Lung (tissue), 11 donors: ENCODE measurements at regions not wholly inside any gene's neighbourhood (a gene's known extent, or its start where the extent isn't known, plus 50 kb on each side); places are given as distances from the start of the nearest gene placed in this dataset.

Experiments used
- ATAC-seq: fragments of 200-7000 bp; cut with Tn5 transposase; one replicate; pipeline ENCODE4 v1.9.1; 2020; ENCODE audit warnings: moderate number of reproducible peaks; ENCODE audit not compliant: insufficient read depth, low FRiP score
- DNase-seq, 3 donors: peaks; one replicate each; pipeline ENCODE4 v3.0.0-alpha.2; 2013 to 2017
- H3K27ac ChIP-seq, 2 donors: one replicate each; pipeline ENCODE4 v1.5.1; 2013; ENCODE audit warnings: mild to moderate bottlenecking in 2 of 2, moderate library complexity in 2 of 2, control low read depth in 1 of 2, inconsistent platforms in 1 of 2, low read depth in 1 of 2, low read length in 1 of 2
- H3K27me3 ChIP-seq, 3 donors: one replicate each; pipeline ENCODE4 v1.5.1; 2013; ENCODE audit warnings: low read length in 2 of 3; ENCODE audit not compliant: control insufficient read depth in 3 of 3, insufficient read depth in 3 of 3
- H3K36me3 ChIP-seq, 4 donors: one replicate each; pipeline ENCODE4 v1.5.1; 2013; ENCODE audit warnings: low read length in 4 of 4, mild to moderate bottlenecking in 1 of 4, moderate library complexity in 1 of 4; ENCODE audit not compliant: control insufficient read depth in 4 of 4, insufficient read depth in 4 of 4
- H3K4me1 ChIP-seq, 5 donors: one replicate each; pipeline ENCODE4 v1.5.1; 2013; ENCODE audit warnings: low read length in 5 of 5, mild to moderate bottlenecking in 2 of 5, moderate library complexity in 1 of 5; ENCODE audit not compliant: control insufficient read depth in 5 of 5, insufficient read depth in 5 of 5
- H3K4me3 ChIP-seq: one replicate; pipeline ENCODE4 v1.5.1; 2013; ENCODE audit warnings: mild to moderate bottlenecking, control low read depth, moderate library complexity
- H3K9ac ChIP-seq, 2 donors: one replicate each; pipeline ENCODE4 v1.5.1; 2013; ENCODE audit warnings: low read length in 2 of 2, control low read depth in 1 of 2; ENCODE audit not compliant: insufficient read depth in 1 of 2
- H3K9me3 ChIP-seq, 4 donors: one replicate each; pipeline ENCODE4 v1.5.1; 2013; ENCODE audit warnings: low read length in 3 of 4, mild to moderate bottlenecking in 1 of 4, moderate library complexity in 1 of 4; ENCODE audit not compliant: control insufficient read depth in 4 of 4, insufficient read depth in 3 of 4
- WGBS, 2 donors: extraction: QIAGEN DNeasy Blood & Tissue Kit; methylation state at CpG; one replicate each; pipeline ENCODE4 v1.1.7; 2013; 5-methylcytosine and 5-hydroxymethylcytosine counted together
- TF ChIP-seq, protein P1 (sequence below): IDR thresholded peaks from 2 replicates; pipeline ENCODE4 v1.5.1; 2012; ENCODE audit warnings: mild to moderate bottlenecking; ENCODE audit errors: control extremely low read depth, extremely low read depth
- donor health status: control.
- donor health status: control.
- donor health status: Bipolar disorder and iron deficiency.
- donor health status: healthy.
- donor health status: DM: yes; HTN: yes; CAD: no.

- Histone ChIP-seq H3K27ac (no peak overlapping the region), H3K36me3 (no peaks in the 10 kb centered on the region), H3K4me1 (no peaks in the 10 kb centered on the region), H3K9me3 (peaks cover 0 to 3% (median 0%) of the 10 kb centered on the region in 4 donors), H3K4me3 (no peak overlapping the region), H3K9ac (no peak overlapping the region), H3K27me3 (no peaks in the 10 kb centered on the region)
- ATAC-seq: no peak
- no peak for DNase-seq
- WGBS, 2 donors: 91 to 96% methylated on average over 3 of the region's 3 CpGs
- TF ChIP-seq, protein P1, sequence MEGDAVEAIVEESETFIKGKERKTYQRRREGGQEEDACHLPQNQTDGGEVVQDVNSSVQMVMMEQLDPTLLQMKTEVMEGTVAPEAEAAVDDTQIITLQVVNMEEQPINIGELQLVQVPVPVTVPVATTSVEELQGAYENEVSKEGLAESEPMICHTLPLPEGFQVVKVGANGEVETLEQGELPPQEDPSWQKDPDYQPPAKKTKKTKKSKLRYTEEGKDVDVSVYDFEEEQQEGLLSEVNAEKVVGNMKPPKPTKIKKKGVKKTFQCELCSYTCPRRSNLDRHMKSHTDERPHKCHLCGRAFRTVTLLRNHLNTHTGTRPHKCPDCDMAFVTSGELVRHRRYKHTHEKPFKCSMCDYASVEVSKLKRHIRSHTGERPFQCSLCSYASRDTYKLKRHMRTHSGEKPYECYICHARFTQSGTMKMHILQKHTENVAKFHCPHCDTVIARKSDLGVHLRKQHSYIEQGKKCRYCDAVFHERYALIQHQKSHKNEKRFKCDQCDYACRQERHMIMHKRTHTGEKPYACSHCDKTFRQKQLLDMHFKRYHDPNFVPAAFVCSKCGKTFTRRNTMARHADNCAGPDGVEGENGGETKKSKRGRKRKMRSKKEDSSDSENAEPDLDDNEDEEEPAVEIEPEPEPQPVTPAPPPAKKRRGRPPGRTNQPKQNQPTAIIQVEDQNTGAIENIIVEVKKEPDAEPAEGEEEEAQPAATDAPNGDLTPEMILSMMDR: no peak
These were observed 167.8 kb downstream of the AASDH start for GRCh38 chr4:56219447-56219846.

GRCh38 chr4:56218230-56218895 is 168.9 kb downstream of the AASDH start:
- Histone ChIP-seq H3K36me3 (no peaks in the 10 kb centered on the region), H3K27me3 (no peaks in the 10 kb centered on the region), H3K9ac (no peak overlapping the region), H3K4me1 (no peaks in the 10 kb centered on the region), H3K4me3 (no peak overlapping the region), H3K27ac (no peak overlapping the region), H3K9me3 (peaks cover 0 to 3% (median 0%) of the 10 kb centered on the region in 4 donors)
- DNase-seq: no peak
- TF ChIP-seq, protein P1: no peak
- no peak for ATAC-seq
- WGBS, 2 donors: 67 to 75% methylated on average over 2 of the region's 2 CpGs

DNA sequence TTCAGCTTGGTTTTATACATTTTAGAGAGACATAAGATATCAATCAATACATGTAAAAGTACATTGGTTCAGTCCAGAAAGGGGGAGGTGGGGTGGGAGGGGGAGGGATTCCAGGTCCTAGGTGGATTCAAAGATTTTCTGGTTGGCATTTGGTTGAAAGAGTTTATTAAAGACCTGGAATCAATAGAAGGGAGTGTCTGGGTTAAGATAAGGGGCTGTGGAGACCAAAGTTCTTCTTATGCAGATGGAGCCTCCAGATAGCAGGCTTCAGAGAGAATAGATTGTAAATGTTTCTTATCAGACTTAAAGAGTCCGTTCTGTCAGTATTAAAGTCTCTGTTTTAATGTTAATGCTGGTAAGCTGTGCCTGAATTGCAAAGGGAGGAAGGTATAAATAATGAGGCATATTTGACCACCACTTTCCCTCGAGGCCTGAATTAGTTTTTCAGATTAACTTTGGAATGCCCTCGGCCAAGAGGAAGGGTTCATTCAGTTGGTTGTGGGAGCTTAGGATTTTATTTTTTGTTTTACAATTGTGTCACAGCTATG is 169.9 kb downstream of the AASDH start:
- TF ChIP-seq, protein P1: no peak
- H3K27ac ChIP-seq: no peak overlapping the region
- no peaks in the 10 kb centered on the region for H3K27me3 ChIP-seq
- peaks cover 0 to 3% (median 0%) of the 10 kb centered on the region in 4 donors for H3K9me3 ChIP-seq
- H3K36me3 ChIP-seq: no peaks in the 10 kb centered on the region
- H3K4me3 ChIP-seq: no peak overlapping the region
- 72 to 89% methylated on average over 3 of the region's 3 CpGs for WGBS, 2 donors
- no peak for ATAC-seq
- H3K4me1 ChIP-seq: no peaks in the 10 kb centered on the region
- DNase-seq: no peak
- H3K9ac ChIP-seq: no peak overlapping the region
